Sigmoid colon (tissue), 4 donors: ENCODE measurements at regions not wholly inside any gene's neighbourhood (a gene's known extent, or its start where the extent isn't known, plus 50 kb on each side); places are given as distances from the start of the nearest gene placed in this dataset.

ENCODE experiments used
- EP300 ChIP-seq, 4 donors: sonication (generic); formaldehyde crosslinking; IDR thresholded peaks; one replicate each; pipeline ENCODE4 v1.6.1; 2017; ENCODE audit warnings: antibody characterized with exemption in 4 of 4
- POLR2A ChIP-seq, 2 donors: fragments of 450-650 bp; IDR thresholded peaks; one replicate each; pipeline ENCODE4 v1.6.1; 2016; ENCODE audit warnings: antibody characterized with exemption in 2 of 2, mild to moderate bottlenecking in 2 of 2, moderate library complexity in 2 of 2
- POLR2AphosphoS5 ChIP-seq, 4 donors: sonication (generic); formaldehyde crosslinking; IDR thresholded peaks; one replicate each; pipeline ENCODE4 v1.6.1; 2017; ENCODE audit warnings: antibody characterized with exemption in 4 of 4
- TF ChIP-seq, protein P1 (sequence below), 4 experiments: fragments of 450-650 bp in 3 of 4; fragments of 200-600 bp in 1 of 4; IDR thresholded peaks; one replicate each; pipeline ENCODE4 v1.5.1; 2016 to 2019; ENCODE audit warnings: antibody characterized with exemption in 4 of 4, mild to moderate bottlenecking in 3 of 4, moderate library complexity in 2 of 4

DNA sequence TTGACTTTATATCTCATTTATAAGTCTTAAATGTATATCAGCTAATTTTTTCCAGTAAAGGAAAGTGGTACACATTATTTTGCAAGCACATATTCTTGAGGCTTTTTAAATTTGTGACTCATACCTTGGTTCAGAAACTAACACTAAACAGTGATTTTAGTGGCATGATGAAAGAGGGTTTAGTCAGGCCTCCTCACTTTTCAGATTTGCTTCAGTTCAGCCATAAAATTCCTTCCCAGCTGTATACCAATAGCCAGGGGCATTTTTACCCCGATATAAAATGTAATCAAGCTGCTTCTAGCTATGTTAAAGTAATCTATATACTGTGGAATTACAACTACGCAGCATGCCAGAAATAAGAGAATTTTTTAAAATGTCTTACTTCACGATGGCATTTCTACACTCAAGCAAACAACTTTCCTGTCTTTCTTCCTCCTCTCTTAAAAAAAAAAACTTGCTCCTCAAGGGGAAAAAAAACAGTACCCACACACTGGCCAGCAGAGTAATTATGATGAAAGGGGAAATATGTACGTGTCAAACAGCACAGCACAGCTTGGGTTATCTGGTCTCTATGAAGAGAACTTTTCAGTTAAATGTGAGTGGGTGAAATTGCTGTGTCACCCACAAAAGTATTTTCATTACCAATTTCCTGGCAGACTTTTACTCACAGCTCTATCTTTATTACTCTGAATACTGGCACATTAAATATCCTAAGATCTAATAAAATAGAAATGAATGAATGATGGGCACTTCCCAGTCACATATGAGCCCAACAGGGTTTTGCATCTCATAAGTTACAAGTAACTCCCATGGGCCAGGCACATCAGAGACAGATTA lies 244.8 kb upstream of the TENT5A start:
- TF ChIP-seq, protein P1, sequence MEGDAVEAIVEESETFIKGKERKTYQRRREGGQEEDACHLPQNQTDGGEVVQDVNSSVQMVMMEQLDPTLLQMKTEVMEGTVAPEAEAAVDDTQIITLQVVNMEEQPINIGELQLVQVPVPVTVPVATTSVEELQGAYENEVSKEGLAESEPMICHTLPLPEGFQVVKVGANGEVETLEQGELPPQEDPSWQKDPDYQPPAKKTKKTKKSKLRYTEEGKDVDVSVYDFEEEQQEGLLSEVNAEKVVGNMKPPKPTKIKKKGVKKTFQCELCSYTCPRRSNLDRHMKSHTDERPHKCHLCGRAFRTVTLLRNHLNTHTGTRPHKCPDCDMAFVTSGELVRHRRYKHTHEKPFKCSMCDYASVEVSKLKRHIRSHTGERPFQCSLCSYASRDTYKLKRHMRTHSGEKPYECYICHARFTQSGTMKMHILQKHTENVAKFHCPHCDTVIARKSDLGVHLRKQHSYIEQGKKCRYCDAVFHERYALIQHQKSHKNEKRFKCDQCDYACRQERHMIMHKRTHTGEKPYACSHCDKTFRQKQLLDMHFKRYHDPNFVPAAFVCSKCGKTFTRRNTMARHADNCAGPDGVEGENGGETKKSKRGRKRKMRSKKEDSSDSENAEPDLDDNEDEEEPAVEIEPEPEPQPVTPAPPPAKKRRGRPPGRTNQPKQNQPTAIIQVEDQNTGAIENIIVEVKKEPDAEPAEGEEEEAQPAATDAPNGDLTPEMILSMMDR (IDR thresholded peaks at IDR 0.05): no peak
- no peak for TF ChIP-seq POLR2AphosphoS5 (IDR thresholded peaks at IDR 0.05)
- TF ChIP-seq POLR2A (IDR thresholded peaks at IDR 0.05): no peak
- TF ChIP-seq EP300 (IDR thresholded peaks at IDR 0.05): no peak
